SK-MEL-5 (cell line): ENCODE measurements at regions not wholly inside any gene's neighbourhood (a gene's known extent, or its start where the extent isn't known, plus 50 kb on each side); places are given as distances from the start of the nearest gene placed in this dataset.
"Not testable (repeated sequence)": the region's sequence is repeated elsewhere in the genome, so short reads cannot be mapped to it uniquely, and the experiment has no call there.

Experiments
- DNase-seq: peaks from one replicate; pipeline ENCODE4 v3.0.0-alpha.2; 2016; ENCODE audit warnings: low read depth, low spot score
- in situ Hi-C: cut with HindIII; loops from 2 replicates; pipeline ENCODE4 v1.10.0; 2016; ENCODE audit warnings: low sequenced_read_pairs, high pct_unique_total_duplicates, low pct_unique_long_range_greater_than_20kb

- in situ Hi-C loops: no loop called here
These were observed 152.7 kb upstream of the FAM241A start for GRCh38 chr4:111992351-111993168.

GRCh38 chr4:111994392-111994791 lies 150.9 kb upstream of the FAM241A start:
- DNase-seq: no peak
- in situ Hi-C loops: no loop called here

More at GRCh38 chr4:111992351-111993168, 152.7 kb upstream of the FAM241A start:
- no peak for DNase-seq

GRCh38 chr4:111997785-111998184 lies 147.5 kb upstream of the FAM241A start:
- in situ Hi-C loops: no loop called here
- DNase-seq: no peak

- DNase-seq: no peak
- in situ Hi-C loops: no loop called here
These were observed 145.5 kb upstream of the FAM241A start for GRCh38 chr4:111999801-112000200.

- in situ Hi-C loops: no loop called here
- no peak for DNase-seq
These were observed 144.2 kb upstream of the FAM241A start for GRCh38 chr4:112001041-112001440.

GRCh38 chr4:112002248-112002661 lies 143.0 kb upstream of the FAM241A start:
- in situ Hi-C loops: no loop called here
- DNase-seq: no peak

- in situ Hi-C loops: no loop called here
- DNase-seq: no peak
These were observed 141.9 kb upstream of the FAM241A start for GRCh38 chr4:112003231-112003907.

GRCh38 chr4:112005027-112005426 lies 140.2 kb upstream of the FAM241A start:
- no peak for DNase-seq
- in situ Hi-C loops: no loop called here

GRCh38 chr4:112007391-112007790 lies 137.9 kb upstream of the FAM241A start:
- in situ Hi-C loops: no loop called here

GRCh38 chr4:112015960-112016359 lies 129.3 kb upstream of the FAM241A start:
- in situ Hi-C loops: no loop called here
- DNase-seq: no peak

More at GRCh38 chr4:112007391-112007790, 137.9 kb upstream of the FAM241A start:
- no peak for DNase-seq

- DNase-seq: no peak
- in situ Hi-C loops: no loop called here
These were observed 121.8 kb upstream of the FAM241A start for GRCh38 chr4:112023402-112023950.

- no peak for DNase-seq
- in situ Hi-C loops: no loop called here
These were observed 119.2 kb upstream of the FAM241A start for GRCh38 chr4:112026058-112026457.

- DNase-seq: no peak
- in situ Hi-C loops: no loop called here
These were observed 115.5 kb upstream of the FAM241A start for GRCh38 chr4:112029771-112030171.

- in situ Hi-C loops: no loop called here
- peak; percentile 71 for DNase-seq
These were observed 113.4 kb upstream of the FAM241A start for GRCh38 chr4:112031712-112032328.

- in situ Hi-C loops: no loop called here
- no peak for DNase-seq
These were observed 108.4 kb upstream of the FAM241A start for GRCh38 chr4:112036886-112037285.

GRCh38 chr4:112038861-112039260 lies 106.4 kb upstream of the FAM241A start:
- no peak for DNase-seq
- in situ Hi-C loops: no loop called here

- DNase-seq, in situ Hi-C loops: not testable (repeated sequence)
These were observed 96.1 kb upstream of the FAM241A start for GRCh38 chr4:112049119-112049518.

- DNase-seq: no peak
- in situ Hi-C loops: no loop called here
These were observed 91.4 kb upstream of the FAM241A start for GRCh38 chr4:112053825-112054350.
